VCaP (cell line): ENCODE measurements at regions not wholly inside any gene's neighbourhood (a gene's known extent, or its start where the extent isn't known, plus 50 kb on each side); places are given as distances from the start of the nearest gene placed in this dataset.

Experiments
- H3K27ac ChIP-seq: fragments of 450-650 bp; 2 replicates; pipeline ENCODE4 v1.5.1; 2017
- CTCF ChIP-seq: fragments of 450-650 bp; conservative IDR thresholded peaks from 2 replicates; pipeline ENCODE4 v1.5.1; 2017; ENCODE audit warnings: mild to moderate bottlenecking, moderate library complexity

GRCh38 chr1:193726722-193727121, 540.3 kb upstream of the B3GALT2 start:
- no peak for TF ChIP-seq CTCF

GRCh38 chr1:193712392-193712791, 526.0 kb upstream of the B3GALT2 start:
- H3K27ac ChIP-seq = no peak overlapping the region
- no peak for TF ChIP-seq CTCF

More at GRCh38 chr1:193726722-193727121, 540.3 kb upstream of the B3GALT2 start:
- H3K27ac ChIP-seq = no peak overlapping the region

GRCh38 chr1:193709607-193710006, 523.2 kb upstream of the B3GALT2 start:
- no peak overlapping the region for H3K27ac ChIP-seq
- no peak for TF ChIP-seq CTCF

- H3K27ac ChIP-seq = no peak overlapping the region
- TF ChIP-seq CTCF = no peak
Observed at GRCh38 chr1:193707271-193708021, 521.0 kb upstream of the B3GALT2 start.

GRCh38 chr1:193706766-193707165, 520.4 kb upstream of the B3GALT2 start:
- H3K27ac ChIP-seq = no peak overlapping the region
- TF ChIP-seq CTCF = no peak

GRCh38 chr1:193705554-193705981, 519.2 kb upstream of the B3GALT2 start:
- no peak for TF ChIP-seq CTCF
- H3K27ac ChIP-seq = no peak overlapping the region

GRCh38 chr1:193703655-193704054, 517.2 kb upstream of the B3GALT2 start:
- no peak overlapping the region for H3K27ac ChIP-seq
- no peak for TF ChIP-seq CTCF
